SK-N-SH (cell line): ENCODE measurements at regions not wholly inside any gene's neighbourhood (a gene's known extent, or its start where the extent isn't known, plus 50 kb on each side); places are given as distances from the start of the nearest gene placed in this dataset.

ENCODE experiments used
- CTCF ChIP-seq: fragments of 200-600 bp; sonication (generic); IDR thresholded peaks from 2 replicates; pipeline ENCODE4 v1.6.1; 2017; ENCODE audit warnings: antibody characterized with exemption, mild to moderate bottlenecking, moderate library complexity
- EP300 ChIP-seq, 2 experiments: IDR thresholded peaks; 2 replicates each; pipeline versions ENCODE4 v1.4.0 to v1.6.1; 2012; ENCODE audit warnings: borderline replicate concordance in 1 of 2, low read depth in 1 of 2, low read length in 1 of 2
- FOXJ3 ChIP-seq: sonication (generic); formaldehyde crosslinking; IDR thresholded peaks from 2 replicates; pipeline ENCODE4 v1.5.1; 2020; ENCODE audit warnings: mild to moderate bottlenecking, missing genetic modification reagents
- GATA2 ChIP-seq: sonication (generic); formaldehyde crosslinking; IDR thresholded peaks from 2 replicates; pipeline ENCODE4 v1.5.0; 2020; ENCODE audit warnings: mild to moderate bottlenecking, missing genetic modification reagents
- MEF2A ChIP-seq: IDR thresholded peaks from 2 replicates; pipeline ENCODE4 v1.4.0; 2012; ENCODE audit warnings: low read depth, borderline replicate concordance
- NRF1 ChIP-seq: IDR thresholded peaks from 2 replicates; pipeline ENCODE4 v1.6.1; 2012; ENCODE audit warnings: low read depth, mild to moderate bottlenecking, low read length
- RAD21 ChIP-seq: IDR thresholded peaks from 2 replicates; pipeline ENCODE4 v1.6.1; 2012; ENCODE audit warnings: mild to moderate bottlenecking, low read length
- RCOR1 ChIP-seq: fragments of 150-350 bp; IDR thresholded peaks from 2 replicates; pipeline ENCODE4 v1.6.1; 2017; ENCODE audit warnings: antibody characterized with exemption, low read length
- REST ChIP-seq: IDR thresholded peaks from 2 replicates; pipeline ENCODE4 v1.6.1; 2012; ENCODE audit warnings: mild to moderate bottlenecking, low read depth, low read length, moderate library complexity
- RFX5 ChIP-seq: IDR thresholded peaks from 2 replicates; pipeline ENCODE4 v1.6.1; 2012; ENCODE audit warnings: mild to moderate bottlenecking, improper control_type of control experiment, low read length
- RXRA ChIP-seq: IDR thresholded peaks from 2 replicates; pipeline ENCODE4 v1.4.0; 2012; ENCODE audit warnings: low read depth, mild to moderate bottlenecking, borderline replicate concordance
- TAF1 ChIP-seq: IDR thresholded peaks from 2 replicates; pipeline ENCODE4 v1.6.1; 2012; ENCODE audit warnings: low read depth, mild to moderate bottlenecking, low read length, moderate library complexity, borderline replicate concordance
- USF2 ChIP-seq: fragments of 150-350 bp; IDR thresholded peaks from 2 replicates; pipeline ENCODE4 v1.6.1; 2017; ENCODE audit warnings: antibody characterized with exemption, low read length, low read depth, borderline replicate concordance

GRCh38 chr2:175282886-175283285, 101.4 kb upstream of the ATP5MC3 start:
- TF ChIP-seq RCOR1 = no peak
- TF ChIP-seq MEF2A = no peak
- no peak for TF ChIP-seq TAF1
- TF ChIP-seq CTCF = no peak
- no peak for TF ChIP-seq RFX5
- no peak for TF ChIP-seq EP300 (IDR thresholded peaks at IDR 0.05; ENCODE audit: borderline replicate concordance in 1 of 2, low read depth in 1 of 2, low read length in 1 of 2)
- TF ChIP-seq USF2 = no peak
- no peak for TF ChIP-seq RXRA
- TF ChIP-seq NRF1 = no peak
- TF ChIP-seq FOXJ3 (CRISPR knock-in tag) = no peak
- TF ChIP-seq GATA2 (CRISPR knock-in tag) = no peak
- no peak for TF ChIP-seq REST
- TF ChIP-seq RAD21 = no peak
